Panc1 (cell line): ENCODE measurements at regions not wholly inside any gene's neighbourhood (a gene's known extent, or its start where the extent isn't known, plus 50 kb on each side); places are given as distances from the start of the nearest gene placed in this dataset.

ENCODE experiments used
- ATAC-seq: fragments of 200-7000 bp; cut with Tn5 transposase; 2 replicates; pipeline ENCODE4 v1.9.1; 2020; ENCODE audit warnings: mild to moderate bottlenecking, moderate library complexity
- BruUV-seq: library from RNA; stranded (reverse); fragments of 400-500 nt; replicated peaks from 2 replicates; lab custom pipeline; 2021; lab: Mats Ljungman, UMichigan
- CTCF ChIA-PET: fragments of 300-600 bp; sonication (Branson Sonifier 250); formaldehyde crosslinking; loops from one replicate; lab custom pipeline; 2022; ENCODE audit warnings: antibody characterized with exemption; lab: Charles Lee
- POLR2A ChIA-PET: fragments of 300-600 bp; sonication (Branson Sonifier 250); formaldehyde crosslinking; loops from one replicate; lab custom pipeline; 2022; ENCODE audit warnings: antibody characterized with exemption; lab: Charles Lee
- DNase-seq: peaks from one replicate; pipeline ENCODE4 v3.0.0-alpha.2; 2010; ENCODE audit warnings: low read depth, low spot score
- H3K27ac ChIP-seq: 2 replicates; pipeline ENCODE4 v1.5.1; 2011; ENCODE audit warnings: mild to moderate bottlenecking, low read length, inconsistent platforms
- H3K27me3 ChIP-seq: fragments of 200-500 bp; sonication (Bioruptor generic); 2 replicates; pipeline ENCODE4 v1.6.0; 2014; ENCODE audit warnings: low read length, inconsistent platforms; ENCODE audit not compliant: control insufficient read depth, insufficient read depth
- H3K36me3 ChIP-seq: fragments of 200-500 bp; sonication (Bioruptor generic); 2 replicates; pipeline ENCODE4 v1.5.1; 2014; ENCODE audit warnings: inconsistent platforms, mild to moderate bottlenecking, low read length, moderate library complexity; ENCODE audit not compliant: control insufficient read depth, insufficient read depth
- H3K4me1 ChIP-seq: 2 replicates; pipeline ENCODE4 v1.5.1; 2011; ENCODE audit warnings: inconsistent platforms, mild to moderate bottlenecking, low read length, moderate library complexity; ENCODE audit not compliant: control insufficient read depth, insufficient read depth
- H3K4me3 ChIP-seq, 2 experiments: 2 replicates each; pipeline ENCODE4 v1.5.1; 2011 to 2012; ENCODE audit warnings: low read depth in 2 of 2, low read length in 2 of 2, mild to moderate bottlenecking in 2 of 2, inconsistent platforms in 1 of 2, moderate library complexity in 1 of 2
- H3K9me3 ChIP-seq: fragments of 200-500 bp; sonication (Bioruptor generic); 2 replicates; pipeline ENCODE4 v1.5.1; 2014; ENCODE audit warnings: low read depth, mild to moderate bottlenecking, inconsistent platforms, low read length, moderate library complexity; ENCODE audit not compliant: control insufficient read depth, insufficient read depth
- POLR2AphosphoS5 ChIP-seq: IDR thresholded peaks from 2 replicates; pipeline ENCODE4 v1.6.1; 2012; ENCODE audit warnings: mild to moderate bottlenecking, low read depth, low read length, moderate library complexity
- SIN3A ChIP-seq: IDR thresholded peaks from 2 replicates; pipeline ENCODE4 v1.6.1; 2012; ENCODE audit warnings: low read depth, mild to moderate bottlenecking, low read length, moderate library complexity, borderline replicate concordance; ENCODE audit not compliant: insufficient read depth
- TCF7L2 ChIP-seq: IDR thresholded peaks from 2 replicates; pipeline ENCODE4 v1.6.1; 2011; ENCODE audit warnings: mild to moderate bottlenecking, low read depth, low read length, inconsistent platforms
- in situ Hi-C: cut with HindIII; loops from 2 replicates; pipeline ENCODE4 v1.10.0; 2016; ENCODE audit warnings: low sequenced_read_pairs, low pct_unique_long_range_greater_than_20kb
- intact Hi-C: fragments of 100-400 bp; cut with micrococcal nuclease; formaldehyde crosslinking; loops from one replicate; pipeline ENCODE4 v1.10.0; 2022; ENCODE audit not compliant: unreplicated experiment
- TF ChIP-seq, protein P1 (sequence below): fragments of 450-650 bp; IDR thresholded peaks from 2 replicates; pipeline ENCODE4 v1.5.1; 2017; ENCODE audit warnings: mild to moderate bottlenecking
- TF ChIP-seq, protein P2 (sequence below), 2 experiments: IDR thresholded peaks; 2 replicates each; pipeline ENCODE4 v1.6.1; 2011 to 2012; ENCODE audit warnings: low read depth in 2 of 2, control low read depth in 1 of 2, low read length in 1 of 2, mild to moderate bottlenecking in 1 of 2, moderate library complexity in 1 of 2; ENCODE audit not compliant: insufficient read depth in 1 of 2

GRCh38 chr10:131547129-131547799 lies 235.7 kb upstream of the TCERG1L start:
- ChIA-PET POLR2A (no interaction called here), CTCF (no interaction called here)
- H3K27ac ChIP-seq: no peak overlapping the region
- no peaks in the 10 kb centered on the region for H3K4me1 ChIP-seq
- no peaks in the 10 kb centered on the region for H3K9me3 ChIP-seq
- no TSS peak for BruUV-seq
- no peaks in the 10 kb centered on the region for H3K36me3 ChIP-seq
- intact Hi-C loops: no loop called here
- H3K27me3 ChIP-seq: peaks cover 46% of the 10 kb centered on the region
- TF ChIP-seq, protein P1, sequence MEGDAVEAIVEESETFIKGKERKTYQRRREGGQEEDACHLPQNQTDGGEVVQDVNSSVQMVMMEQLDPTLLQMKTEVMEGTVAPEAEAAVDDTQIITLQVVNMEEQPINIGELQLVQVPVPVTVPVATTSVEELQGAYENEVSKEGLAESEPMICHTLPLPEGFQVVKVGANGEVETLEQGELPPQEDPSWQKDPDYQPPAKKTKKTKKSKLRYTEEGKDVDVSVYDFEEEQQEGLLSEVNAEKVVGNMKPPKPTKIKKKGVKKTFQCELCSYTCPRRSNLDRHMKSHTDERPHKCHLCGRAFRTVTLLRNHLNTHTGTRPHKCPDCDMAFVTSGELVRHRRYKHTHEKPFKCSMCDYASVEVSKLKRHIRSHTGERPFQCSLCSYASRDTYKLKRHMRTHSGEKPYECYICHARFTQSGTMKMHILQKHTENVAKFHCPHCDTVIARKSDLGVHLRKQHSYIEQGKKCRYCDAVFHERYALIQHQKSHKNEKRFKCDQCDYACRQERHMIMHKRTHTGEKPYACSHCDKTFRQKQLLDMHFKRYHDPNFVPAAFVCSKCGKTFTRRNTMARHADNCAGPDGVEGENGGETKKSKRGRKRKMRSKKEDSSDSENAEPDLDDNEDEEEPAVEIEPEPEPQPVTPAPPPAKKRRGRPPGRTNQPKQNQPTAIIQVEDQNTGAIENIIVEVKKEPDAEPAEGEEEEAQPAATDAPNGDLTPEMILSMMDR: no peak
- TF ChIP-seq SIN3A (no peak), TCF7L2 (no peak), POLR2AphosphoS5 (no peak)
- TF ChIP-seq, protein P2, sequence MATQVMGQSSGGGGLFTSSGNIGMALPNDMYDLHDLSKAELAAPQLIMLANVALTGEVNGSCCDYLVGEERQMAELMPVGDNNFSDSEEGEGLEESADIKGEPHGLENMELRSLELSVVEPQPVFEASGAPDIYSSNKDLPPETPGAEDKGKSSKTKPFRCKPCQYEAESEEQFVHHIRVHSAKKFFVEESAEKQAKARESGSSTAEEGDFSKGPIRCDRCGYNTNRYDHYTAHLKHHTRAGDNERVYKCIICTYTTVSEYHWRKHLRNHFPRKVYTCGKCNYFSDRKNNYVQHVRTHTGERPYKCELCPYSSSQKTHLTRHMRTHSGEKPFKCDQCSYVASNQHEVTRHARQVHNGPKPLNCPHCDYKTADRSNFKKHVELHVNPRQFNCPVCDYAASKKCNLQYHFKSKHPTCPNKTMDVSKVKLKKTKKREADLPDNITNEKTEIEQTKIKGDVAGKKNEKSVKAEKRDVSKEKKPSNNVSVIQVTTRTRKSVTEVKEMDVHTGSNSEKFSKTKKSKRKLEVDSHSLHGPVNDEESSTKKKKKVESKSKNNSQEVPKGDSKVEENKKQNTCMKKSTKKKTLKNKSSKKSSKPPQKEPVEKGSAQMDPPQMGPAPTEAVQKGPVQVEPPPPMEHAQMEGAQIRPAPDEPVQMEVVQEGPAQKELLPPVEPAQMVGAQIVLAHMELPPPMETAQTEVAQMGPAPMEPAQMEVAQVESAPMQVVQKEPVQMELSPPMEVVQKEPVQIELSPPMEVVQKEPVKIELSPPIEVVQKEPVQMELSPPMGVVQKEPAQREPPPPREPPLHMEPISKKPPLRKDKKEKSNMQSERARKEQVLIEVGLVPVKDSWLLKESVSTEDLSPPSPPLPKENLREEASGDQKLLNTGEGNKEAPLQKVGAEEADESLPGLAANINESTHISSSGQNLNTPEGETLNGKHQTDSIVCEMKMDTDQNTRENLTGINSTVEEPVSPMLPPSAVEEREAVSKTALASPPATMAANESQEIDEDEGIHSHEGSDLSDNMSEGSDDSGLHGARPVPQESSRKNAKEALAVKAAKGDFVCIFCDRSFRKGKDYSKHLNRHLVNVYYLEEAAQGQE (IDR thresholded peaks at IDR 0.05; ENCODE audit: insufficient read depth in 1 of 2, low read depth in 2 of 2, low read length in 1 of 2): no peak
- ATAC-seq (no peak), DNase-seq (no peak)
- in situ Hi-C loops: no loop called here
- no peak overlapping the region for H3K4me3 ChIP-seq

- H3K36me3 ChIP-seq: no peaks in the 10 kb centered on the region
- H3K27ac ChIP-seq: no peak overlapping the region
- CTCF ChIA-PET: no interaction called here
- intact Hi-C loops: no loop called here
- no peaks in the 10 kb centered on the region for H3K4me1 ChIP-seq
- no peak for DNase-seq
- peaks cover 45% of the 10 kb centered on the region for H3K27me3 ChIP-seq
- TF ChIP-seq, protein P1: no peak
- TF ChIP-seq TCF7L2 (no peak), POLR2AphosphoS5 (no peak), SIN3A (no peak)
- TF ChIP-seq, protein P2 (IDR thresholded peaks at IDR 0.05; ENCODE audit: insufficient read depth in 1 of 2, low read depth in 2 of 2, low read length in 1 of 2): no peak
- POLR2A ChIA-PET: no interaction called here
- in situ Hi-C loops: no loop called here
- no TSS peak for BruUV-seq
- H3K9me3 ChIP-seq: no peaks in the 10 kb centered on the region
- no peak overlapping the region for H3K4me3 ChIP-seq
- ATAC-seq: no peak
Measured at GRCh38 chr10:131548176-131548575, 236.7 kb upstream of the TCERG1L start.
